ENCODE measurements at regions not wholly inside any gene's neighbourhood (a gene's known extent, or its start where the extent isn't known, plus 50 kb on each side); places are given as distances from the start of the nearest gene placed in this dataset.
A peak's percentile ranks its signal among the peaks of the same experiment; 100 is the strongest.
"Not testable (repeated sequence)": the region's sequence is repeated elsewhere in the genome, so short reads cannot be mapped to it uniquely, and the experiment has no call there.

GRCh38 chr10:38356527-38356926 is 262.4 kb downstream of the ZNF37A start:
- Histone ChIP-seq H3K4me3 (ENCODE audit: extremely low read depth in 1 of 4, insufficient read depth in 2 of 4, low read depth in 3 of 4, low read length in 4 of 4) (peak overlapping the region in 2 of 4 experiments; percentile 20 to 35; a peak in 1 of 8 replicates), H3K9me3 (ENCODE audit: insufficient read depth in 2 of 2, low read depth in 1 of 2, low read length in 1 of 2) (peaks cover 6 to 35% of the 10 kb centered on the region in 2 experiments)
- H3K79me1 ChIP-seq (ENCODE audit: low read depth, low read length); H4K91ac ChIP-seq (replicated peaks; ENCODE audit: insufficient read length, low read length); H3K27me3 ChIP-seq (replicated peaks in 1 of 4; ENCODE audit: control insufficient read depth in 3 of 4, extremely low read depth in 1 of 4, insufficient read depth in 3 of 4, low read length in 3 of 4); H3K9ac ChIP-seq (replicated peaks in 1 of 4; ENCODE audit: extremely low read depth in 1 of 4, low read depth in 3 of 4, low read length in 3 of 4); H3K4me1 ChIP-seq (replicated peaks in 1 of 4; ENCODE audit: control insufficient read depth in 3 of 4, insufficient read depth in 4 of 4, low read length in 3 of 4); H4K8ac ChIP-seq (ENCODE audit: extremely low read depth, insufficient read depth, low read length); H3K14ac ChIP-seq (ENCODE audit: insufficient read length); H2AK5ac ChIP-seq (ENCODE audit: low read depth, low read length); FAIRE-seq; H3K27ac ChIP-seq (ENCODE audit: low read depth, low read length); POLR2A ChIA-PET (ENCODE audit: partially characterized antibody); H3K18ac ChIP-seq (ENCODE audit: extremely low read depth, low read length); H3K56ac ChIP-seq (replicated peaks; ENCODE audit: insufficient read length, low read depth, low read length); H3K23me2 ChIP-seq (ENCODE audit: low read depth, low read length); H4K5ac ChIP-seq (ENCODE audit: insufficient read length, low read depth, low read length); H2BK120ac ChIP-seq (replicated peaks; ENCODE audit: low read depth, low read length); H2BK15ac ChIP-seq (ENCODE audit: low read length); H2AFZ ChIP-seq (ENCODE audit: low read length); H3K79me2 ChIP-seq (ENCODE audit: control insufficient read depth in 1 of 2, insufficient read depth in 2 of 2, low read length in 2 of 2); DNase-seq (ENCODE audit: low read depth in 1 of 2, low spot score in 2 of 2); H3K4ac ChIP-seq (replicated peaks; ENCODE audit: insufficient read length, low read depth, low read length); CTCF ChIA-PET (ENCODE audit: partially characterized antibody); H3K23ac ChIP-seq (ENCODE audit: insufficient read length); H3K4me2 ChIP-seq (ENCODE audit: insufficient read depth in 1 of 2, low read depth in 2 of 2, low read length in 2 of 2); H2BK20ac ChIP-seq (ENCODE audit: low read length); H2BK5ac ChIP-seq (ENCODE audit: low read depth, low read length); H4K20me1 ChIP-seq (replicated peaks in 1 of 2; ENCODE audit: control insufficient read depth in 1 of 2, insufficient read depth in 2 of 2, low read length in 2 of 2); H3K36me3 ChIP-seq (ENCODE audit: control insufficient read depth in 2 of 4, insufficient read depth in 4 of 4, low read length in 3 of 4); H2BK12ac ChIP-seq (ENCODE audit: low read depth, low read length): not testable (repeated sequence)
- 80% methylated on average over 5 of the region's 16 CpGs; no CpG with 5 or more reads in 1 of the 2 experiments for WGBS, 2 experiments (ENCODE audit: extremely low coverage in 1 of 2, insufficient coverage in 1 of 2, insufficient read length in 1 of 2, insufficient replicate concordance in 2 of 2, low coverage in 1 of 2, low lambda C conversion rate in 2 of 2, missing lambda C conversion rate in 1 of 2)

DNA sequence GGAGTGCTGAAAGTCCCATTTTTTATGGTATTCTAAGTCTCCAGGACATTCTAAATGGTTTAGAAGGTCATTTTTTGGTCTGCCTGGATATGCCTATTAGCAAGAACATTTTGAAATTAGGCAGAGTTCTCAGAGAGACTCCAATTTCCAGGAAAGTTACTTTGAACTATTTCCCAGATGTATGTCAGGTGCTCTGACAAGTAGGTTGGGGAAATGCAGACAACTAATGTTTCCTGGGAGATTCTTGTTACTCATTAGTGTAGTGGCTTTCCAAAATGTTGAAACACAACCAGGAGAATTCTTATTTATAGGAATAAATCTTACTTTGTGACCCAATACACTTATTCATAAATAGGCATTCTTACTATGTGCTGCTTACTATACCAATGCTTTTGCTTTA is 268.4 kb downstream of the ZNF37A start:
- H3K27ac ChIP-seq (ENCODE audit: low read depth, low read length); H4K91ac ChIP-seq (replicated peaks; ENCODE audit: insufficient read length, low read length); H3K79me1 ChIP-seq (ENCODE audit: low read depth, low read length); H2AK5ac ChIP-seq (ENCODE audit: low read depth, low read length); H3K9ac ChIP-seq (replicated peaks in 1 of 4; ENCODE audit: extremely low read depth in 1 of 4, low read depth in 3 of 4, low read length in 3 of 4); H2BK15ac ChIP-seq (ENCODE audit: low read length); POLR2A ChIA-PET (ENCODE audit: partially characterized antibody); H3K14ac ChIP-seq (ENCODE audit: insufficient read length); H3K18ac ChIP-seq (ENCODE audit: extremely low read depth, low read length); H3K4me3 ChIP-seq (ENCODE audit: extremely low read depth in 1 of 4, insufficient read depth in 2 of 4, low read depth in 3 of 4, low read length in 4 of 4); H3K4me1 ChIP-seq (replicated peaks in 1 of 4; ENCODE audit: control insufficient read depth in 3 of 4, insufficient read depth in 4 of 4, low read length in 3 of 4); H4K5ac ChIP-seq (ENCODE audit: insufficient read length, low read depth, low read length); H2BK5ac ChIP-seq (ENCODE audit: low read depth, low read length); H4K20me1 ChIP-seq (replicated peaks in 1 of 2; ENCODE audit: control insufficient read depth in 1 of 2, insufficient read depth in 2 of 2, low read length in 2 of 2); H3K36me3 ChIP-seq (ENCODE audit: control insufficient read depth in 2 of 4, insufficient read depth in 4 of 4, low read length in 3 of 4); H2BK12ac ChIP-seq (ENCODE audit: low read depth, low read length); DNase-seq (ENCODE audit: low read depth in 1 of 2, low spot score in 2 of 2); H3K4ac ChIP-seq (replicated peaks; ENCODE audit: insufficient read length, low read depth, low read length); H3K23me2 ChIP-seq (ENCODE audit: low read depth, low read length); H3K27me3 ChIP-seq (replicated peaks in 1 of 4; ENCODE audit: control insufficient read depth in 3 of 4, extremely low read depth in 1 of 4, insufficient read depth in 3 of 4, low read length in 3 of 4); FAIRE-seq; H3K23ac ChIP-seq (ENCODE audit: insufficient read length); H2AFZ ChIP-seq (ENCODE audit: low read length); H3K4me2 ChIP-seq (ENCODE audit: insufficient read depth in 1 of 2, low read depth in 2 of 2, low read length in 2 of 2); H2BK120ac ChIP-seq (replicated peaks; ENCODE audit: low read depth, low read length); H2BK20ac ChIP-seq (ENCODE audit: low read length); H3K56ac ChIP-seq (replicated peaks; ENCODE audit: insufficient read length, low read depth, low read length); H4K8ac ChIP-seq (ENCODE audit: extremely low read depth, insufficient read depth, low read length); CTCF ChIA-PET (ENCODE audit: partially characterized antibody); H3K79me2 ChIP-seq (ENCODE audit: control insufficient read depth in 1 of 2, insufficient read depth in 2 of 2, low read length in 2 of 2): not testable (repeated sequence)
- peaks cover 9 to 24% of the 10 kb centered on the region in 2 experiments for H3K9me3 ChIP-seq (ENCODE audit: insufficient read depth in 2 of 2, low read depth in 1 of 2, low read length in 1 of 2)
